HCT116 (cell line): ENCODE measurements at regions not wholly inside any gene's neighbourhood (a gene's known extent, or its start where the extent isn't known, plus 50 kb on each side); places are given as distances from the start of the nearest gene placed in this dataset.

Source experiments
- CEBPB ChIP-seq: IDR thresholded peaks from 2 replicates; pipeline ENCODE4 v1.6.1; 2012; ENCODE audit warnings: low read depth
- CTCF ChIP-seq, 3 experiments: fragments of 200-600 bp in 1 of 3; sonication (generic) in 1 of 3; IDR thresholded peaks in 2 of 3; conservative IDR thresholded peaks in 1 of 3; 2 replicates each; pipeline ENCODE4 v1.5.1; 2012 to 2017; ENCODE audit warnings: low read depth in 2 of 3, low read length in 2 of 3, antibody characterized with exemption in 1 of 3, borderline replicate concordance in 1 of 3, control low read depth in 1 of 3, mild to moderate bottlenecking in 1 of 3, mixed read lengths in 1 of 3, mixed run types in 1 of 3, moderate library complexity in 1 of 3; ENCODE audit not compliant: insufficient read depth in 1 of 3
- POLR2A ChIP-seq: IDR thresholded peaks from 2 replicates; pipeline ENCODE4 v1.7.0; 2011; ENCODE audit warnings: borderline replicate concordance; ENCODE audit not compliant: insufficient read depth, insufficient read length; ENCODE audit errors: extremely low read depth
- ZNF274 ChIP-seq: fragments of 200-500 bp; sonication (Bioruptor generic); IDR thresholded peaks from 2 replicates; pipeline ENCODE4 v1.6.1; 2014; ENCODE audit warnings: mild to moderate bottlenecking, low read depth, low read length, inconsistent platforms

GRCh38 chr2:188892636-188893035 lies 81.5 kb upstream of the COL3A1 start:
- TF ChIP-seq CTCF (IDR thresholded peaks at IDR 0.05 in 2 of 3, conservative IDR thresholded peaks at IDR 0.05 in 1 of 3; ENCODE audit: borderline replicate concordance in 1 of 3, insufficient read depth in 1 of 3, low read depth in 2 of 3, low read length in 2 of 3) (no peak), CEBPB (no peak), POLR2A (no peak), ZNF274 (no peak)
